ENCODE measurements at regions not wholly inside any gene's neighbourhood (a gene's known extent, or its start where the extent isn't known, plus 50 kb on each side); places are given as distances from the start of the nearest gene placed in this dataset.
A peak's percentile ranks its signal among the peaks of the same experiment; 100 is the strongest.

GRCh38 chr7:88429382-88429781 is 122.7 kb upstream of the STEAP4 start:
- peak; percentile 15 for DNase-seq (ENCODE audit: low read depth)

DNA sequence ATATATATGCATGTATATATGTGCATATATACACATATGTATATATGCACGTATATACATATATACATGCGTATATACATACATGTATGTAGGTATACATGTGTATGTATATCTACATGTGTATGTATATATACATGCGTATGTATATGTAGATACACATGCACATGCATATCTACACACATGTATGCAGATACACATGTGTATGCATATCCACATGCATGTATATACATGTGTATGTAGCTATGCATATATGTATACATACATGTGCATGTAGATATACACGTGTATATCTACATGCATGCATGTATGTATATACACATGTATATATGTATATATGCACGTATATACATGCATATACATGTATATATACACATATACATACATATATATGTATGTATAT is 95.8 kb upstream of the STEAP4 start:
- no peak for DNase-seq (ENCODE audit: low read depth)

- peak; percentile 16 for DNase-seq (ENCODE audit: low read depth)
Measured at GRCh38 chr7:88401009-88401623, 94.4 kb upstream of the STEAP4 start.

GRCh38 chr7:88399696-88400240 is 93.1 kb upstream of the STEAP4 start:
- DNase-seq (ENCODE audit: low read depth): no peak

GRCh38 chr7:88399036-88399435 is 92.3 kb upstream of the STEAP4 start:
- no peak for DNase-seq (ENCODE audit: low read depth)

GRCh38 chr7:88398459-88398858 is 91.8 kb upstream of the STEAP4 start:
- DNase-seq (ENCODE audit: low read depth): no peak

DNA sequence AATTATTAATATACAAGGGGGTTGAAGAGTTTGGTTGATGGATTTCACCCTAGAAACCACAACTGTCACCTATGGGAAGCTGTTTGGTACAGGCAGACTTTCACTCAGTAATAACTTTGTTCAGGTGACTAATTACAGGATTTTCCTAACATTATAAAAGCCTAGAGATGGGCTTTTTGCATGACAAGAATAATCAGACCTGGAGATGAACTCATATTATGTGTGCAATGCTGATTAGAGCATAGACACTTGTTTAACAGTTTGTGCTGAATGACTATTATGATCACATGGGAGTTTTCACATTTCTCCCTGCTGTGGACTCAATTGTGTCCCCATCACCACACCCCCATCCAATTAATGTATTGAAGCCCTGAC is 90.2 kb upstream of the STEAP4 start:
- no peak for DNase-seq (ENCODE audit: low read depth)

DNA sequence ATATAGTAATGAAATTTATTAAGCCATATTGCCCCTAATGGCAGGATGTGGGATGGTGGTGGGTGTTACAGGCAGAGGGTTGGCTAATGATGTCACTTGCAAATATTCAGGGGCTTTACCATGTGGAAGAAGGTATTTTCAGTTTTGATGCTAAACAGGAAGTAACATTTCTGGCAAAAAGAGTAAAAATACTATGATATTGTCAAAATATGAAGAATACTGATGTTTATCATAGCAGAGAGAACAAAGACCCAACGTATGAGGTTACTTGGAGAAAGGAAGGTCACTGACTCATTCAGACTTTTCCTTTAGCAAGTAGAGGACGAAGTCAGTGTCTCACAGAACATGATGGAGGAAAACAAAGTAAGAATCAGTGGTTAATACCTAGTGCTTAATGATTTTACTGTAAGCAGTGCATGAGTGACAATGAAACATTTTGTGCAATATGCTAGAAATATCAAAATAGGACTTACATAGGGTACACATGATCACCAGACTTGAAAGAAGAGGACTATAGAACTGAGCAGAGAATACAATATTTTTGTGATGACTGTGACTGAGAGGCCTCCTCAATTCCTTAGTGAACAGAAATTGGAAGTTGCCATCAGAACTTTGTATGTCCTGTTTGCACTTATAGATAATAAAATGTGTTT is 89.7 kb upstream of the STEAP4 start:
- DNase-seq (ENCODE audit: low read depth): no peak

GRCh38 chr7:88395715-88396114 is 89.0 kb upstream of the STEAP4 start:
- no peak for DNase-seq (ENCODE audit: low read depth)

GRCh38 chr7:88391247-88391646 is 84.6 kb upstream of the STEAP4 start:
- no peak for DNase-seq (ENCODE audit: low read depth)

- DNase-seq (ENCODE audit: low read depth): no peak
Measured at GRCh38 chr7:88387368-88387767, 80.7 kb upstream of the STEAP4 start.

GRCh38 chr7:88386665-88387156 is 80.0 kb upstream of the STEAP4 start:
- no peak for DNase-seq (ENCODE audit: low read depth)

DNA sequence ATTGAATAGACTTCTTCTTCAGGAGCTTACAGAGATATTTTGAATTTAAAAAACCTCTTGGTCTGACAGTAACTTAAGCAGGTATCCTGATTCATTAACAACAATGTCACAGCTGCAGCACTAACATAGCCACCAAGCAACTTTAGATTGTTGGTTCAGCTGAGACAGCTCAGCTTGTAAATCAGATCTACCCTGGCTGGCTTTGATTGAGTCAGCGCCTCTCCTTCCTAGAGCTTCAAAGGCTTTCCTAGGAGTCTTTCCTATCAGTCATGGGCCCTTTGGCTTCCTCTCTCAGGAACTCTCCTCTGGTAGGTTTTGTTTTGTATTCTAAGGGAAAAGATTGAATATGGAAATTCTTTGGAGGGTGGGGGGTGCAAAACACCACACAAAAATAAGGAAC is 70.7 kb upstream of the STEAP4 start:
- DNase-seq (ENCODE audit: low read depth): no peak

DNA sequence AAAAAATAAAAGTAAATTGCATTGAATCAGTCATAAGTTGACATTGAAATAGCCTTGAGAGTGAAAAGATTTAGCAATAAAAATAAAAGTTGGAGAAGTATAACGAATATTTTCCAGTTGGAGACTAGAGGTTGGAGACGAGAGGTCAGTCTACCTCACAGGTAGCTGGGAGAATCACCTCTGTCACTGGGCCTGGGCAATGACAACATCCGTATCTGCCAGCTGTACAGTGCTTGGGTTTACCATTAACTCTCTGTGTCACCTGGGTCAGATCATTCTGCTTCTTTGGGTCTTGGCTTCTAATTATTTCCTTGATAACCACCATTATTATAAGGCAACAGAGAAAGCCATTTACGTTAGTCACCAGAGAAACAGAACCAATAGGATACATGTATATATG is 62.0 kb upstream of the STEAP4 start:
- DNase-seq (ENCODE audit: low read depth): no peak

DNA sequence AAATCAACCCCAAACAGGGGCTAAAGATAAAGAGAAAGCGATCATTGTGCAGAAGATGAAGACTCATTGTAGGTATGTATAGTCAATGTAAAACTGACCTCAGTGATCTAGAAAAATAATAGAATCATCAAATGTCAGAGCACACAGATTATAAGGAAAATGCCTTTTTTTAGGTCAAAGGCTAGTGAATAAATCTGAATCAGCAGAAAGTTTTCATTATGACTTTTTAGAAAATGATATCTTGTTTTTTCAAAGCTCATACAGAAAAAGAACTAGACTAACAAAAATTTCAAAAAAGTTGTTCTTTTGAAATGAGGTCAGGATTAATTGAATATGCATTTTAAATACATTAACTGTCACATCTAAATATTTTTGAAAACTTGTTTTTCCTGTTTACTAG is 60.2 kb upstream of the STEAP4 start:
- no peak for DNase-seq (ENCODE audit: low read depth)

GRCh38 chr7:88363869-88364268 is 57.2 kb upstream of the STEAP4 start:
- DNase-seq (ENCODE audit: low read depth): no peak

DNA sequence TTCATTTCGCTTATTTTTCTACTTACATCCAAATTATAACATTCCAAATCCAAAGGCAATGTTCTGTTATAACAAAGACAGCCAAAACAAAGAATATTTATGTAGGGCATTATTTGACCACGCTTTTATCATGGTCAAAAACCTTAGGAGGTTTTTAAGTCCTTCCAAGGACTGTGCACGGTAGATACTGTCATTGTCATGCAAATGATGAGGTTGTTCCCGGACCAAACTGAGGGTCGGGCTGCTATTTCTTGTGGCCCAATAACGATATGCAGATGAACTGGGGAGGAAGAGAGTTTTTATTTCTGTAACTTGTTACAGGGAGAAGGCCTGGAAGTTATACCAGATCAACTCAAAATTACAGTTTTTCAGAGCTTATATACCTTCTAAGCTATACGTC is 56.6 kb upstream of the STEAP4 start:
- DNase-seq (ENCODE audit: low read depth): no peak

DNA sequence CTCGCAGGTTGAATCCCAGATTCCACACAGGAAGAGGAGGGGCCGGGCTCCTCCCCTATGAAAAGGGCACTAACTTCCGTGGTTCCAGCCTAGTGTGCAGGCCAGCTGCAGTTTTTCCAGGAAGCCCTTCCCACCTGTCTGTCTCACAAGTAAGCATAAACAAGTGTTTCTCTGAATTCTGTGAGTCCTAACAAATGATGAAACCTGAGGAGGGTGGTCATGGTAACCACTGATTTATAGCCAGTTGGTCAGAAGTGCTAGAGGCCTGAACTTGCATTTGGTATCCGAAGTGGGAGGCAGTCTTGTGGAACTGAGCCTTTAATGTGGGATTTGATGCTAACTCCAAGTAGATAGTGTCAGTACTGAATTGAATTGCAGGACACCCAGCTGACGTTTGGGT is 54.7 kb upstream of the STEAP4 start:
- DNase-seq (ENCODE audit: low read depth): no peak

DNA sequence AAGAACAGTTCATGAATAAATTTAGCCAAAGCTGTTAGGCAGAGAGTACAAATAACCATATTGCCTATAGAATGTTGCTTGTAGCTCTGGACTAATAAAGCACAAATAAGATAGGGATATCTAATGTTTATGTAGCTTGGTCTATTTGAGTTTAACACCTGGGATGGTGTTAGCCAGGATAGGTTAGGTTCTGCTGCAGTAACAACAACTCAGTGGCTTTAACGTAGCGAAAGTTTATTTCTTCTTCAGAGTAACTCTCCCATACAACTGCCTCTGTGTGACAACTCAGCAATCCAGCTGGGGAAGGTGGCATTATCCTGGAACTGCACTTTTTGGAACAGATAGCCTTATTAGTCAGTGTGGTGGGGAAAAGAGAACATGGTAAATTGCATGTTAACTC is 52.2 kb upstream of the STEAP4 start:
- DNase-seq (ENCODE audit: low read depth): no peak

DNA sequence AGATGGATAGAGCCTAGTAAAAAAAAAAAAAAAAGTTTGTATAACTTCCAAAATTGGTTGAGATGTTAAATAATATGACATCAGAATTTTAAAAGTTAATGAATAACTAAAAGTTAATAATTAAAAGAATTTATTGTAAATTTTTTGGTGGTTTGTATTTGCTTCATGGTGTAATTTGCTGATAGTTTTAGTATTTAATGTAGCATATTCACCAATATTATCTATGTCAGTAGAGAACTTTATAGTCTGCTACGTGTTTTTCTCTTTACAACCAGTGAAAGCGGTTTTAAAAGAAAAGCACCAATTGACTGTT is 51.8 kb upstream of the STEAP4 start:
- no peak for DNase-seq (ENCODE audit: low read depth)

DNA sequence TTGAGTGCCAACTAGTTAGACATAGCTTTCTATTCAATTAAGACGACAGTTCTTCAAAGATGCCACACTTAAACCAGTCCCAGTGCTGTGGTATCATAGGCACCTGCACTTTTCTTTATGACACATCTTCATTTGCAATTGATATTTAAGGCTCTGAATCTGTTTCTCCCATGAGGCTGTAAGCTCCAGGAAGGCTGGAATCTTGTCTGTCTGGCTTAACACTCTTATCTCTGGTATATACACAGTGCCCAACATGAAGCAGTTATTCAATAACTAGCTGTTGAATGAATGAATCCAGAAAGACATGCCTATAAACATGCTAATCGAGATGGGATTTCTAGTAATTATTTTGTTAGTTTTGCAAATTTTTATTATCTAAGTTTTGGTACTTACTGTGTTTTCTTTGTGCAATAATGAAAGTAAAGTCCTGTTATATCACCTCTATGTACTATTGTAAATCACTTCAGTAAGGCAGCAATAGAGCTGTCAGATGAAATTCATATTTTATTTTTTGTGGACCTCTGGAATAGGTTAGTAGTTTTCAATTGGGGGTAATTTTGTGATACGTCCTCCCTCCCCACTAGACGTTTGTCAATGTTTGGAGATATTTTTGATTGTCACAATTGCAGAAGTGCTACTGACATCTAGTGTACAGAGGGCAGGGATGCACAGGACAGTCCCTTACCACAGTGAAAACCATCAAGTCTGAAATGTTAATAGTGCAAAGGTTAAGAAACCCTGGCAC is 51.3 kb upstream of the STEAP4 start:
- DNase-seq (ENCODE audit: low read depth): peak; percentile 3

DNA sequence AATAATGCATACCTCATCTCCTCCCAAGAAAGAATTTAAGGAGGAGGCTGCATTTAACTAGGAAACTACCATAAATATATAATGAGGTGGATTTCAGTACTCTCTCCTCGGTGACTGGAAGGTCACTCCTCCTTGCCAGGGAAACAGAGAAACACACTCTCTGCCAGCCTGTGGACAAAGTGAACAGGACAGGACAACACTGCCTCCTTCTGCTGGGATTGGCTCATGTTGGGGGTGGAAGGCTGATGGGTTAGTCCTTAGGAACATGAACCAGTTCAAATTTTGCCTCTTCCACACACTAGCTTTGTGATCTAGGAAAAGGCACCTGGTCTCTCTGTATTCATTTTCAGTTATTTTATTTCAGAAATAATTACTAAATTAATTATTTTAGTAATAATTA is 50.6 kb upstream of the STEAP4 start:
- no peak for DNase-seq (ENCODE audit: low read depth)

All from ELR (cell line).